Prostate gland (tissue), 2 donors: ENCODE measurements at regions not wholly inside any gene's neighbourhood (a gene's known extent, or its start where the extent isn't known, plus 50 kb on each side); places are given as distances from the start of the nearest gene placed in this dataset.

Source experiments
- CTCF ChIP-seq, 4 experiments: fragments of 200-600 bp in 2 of 4; fragments of 450-650 bp in 2 of 4; sonication (generic) in 2 of 4; IDR thresholded peaks; 1 replicate in 3 of 4; 2 replicates in 1 of 4; pipeline ENCODE4 v1.5.1; 2016 to 2019; ENCODE audit warnings: antibody characterized with exemption in 4 of 4, mild to moderate bottlenecking in 2 of 4, moderate library complexity in 2 of 4
- POLR2A ChIP-seq: fragments of 450-650 bp; IDR thresholded peaks from one replicate; pipeline ENCODE4 v1.6.1; 2016; ENCODE audit warnings: antibody characterized with exemption, mild to moderate bottlenecking

GRCh38 chr5:89232139-89232603 lies 349.2 kb upstream of the MEF2C start:
- TF ChIP-seq CTCF (IDR thresholded peaks at IDR 0.05) (no peak), POLR2A (no peak)
